BLaER1 (cell line): ENCODE measurements at regions not wholly inside any gene's neighbourhood (a gene's known extent, or its start where the extent isn't known, plus 50 kb on each side); places are given as distances from the start of the nearest gene placed in this dataset.

Experiments used
- H3K27ac ChIP-seq: shearing (Covaris generic); formaldehyde crosslinking; 2 replicates; pipeline ENCODE4 v1.8.1; 2022
- H3K27me3 ChIP-seq: shearing (Covaris generic); formaldehyde crosslinking; 2 replicates; pipeline ENCODE4 v1.8.1; 2022
- H3K36me3 ChIP-seq: shearing (Covaris generic); formaldehyde crosslinking; 2 replicates; pipeline ENCODE4 v1.8.1; 2022
- H3K4me1 ChIP-seq: shearing (Covaris generic); formaldehyde crosslinking; 2 replicates; pipeline ENCODE4 v1.8.1; 2022
- H3K4me2 ChIP-seq: shearing (Covaris generic); formaldehyde crosslinking; 2 replicates; pipeline ENCODE4 v1.8.1; 2022
- H3K4me3 ChIP-seq: shearing (Covaris generic); formaldehyde crosslinking; 2 replicates; pipeline ENCODE4 v1.8.1; 2022
- H3K9ac ChIP-seq: shearing (Covaris generic); formaldehyde crosslinking; 2 replicates; pipeline ENCODE4 v1.8.1; 2022
- H3K9me3 ChIP-seq: shearing (Covaris generic); formaldehyde crosslinking; 2 replicates; pipeline ENCODE4 v1.8.1; 2022
- H4K20me1 ChIP-seq: shearing (Covaris generic); formaldehyde crosslinking; 2 replicates; pipeline ENCODE4 v1.8.1; 2022
- Cebpa-rat ChIP-seq: shearing (Covaris generic); IDR thresholded peaks from 2 replicates; pipeline ENCODE4 v1.8.1; 2022

GRCh38 chr16:79911660-79912059 is 311.1 kb upstream of the MAF start:
- H3K27me3 ChIP-seq, result no peaks in the 10 kb centered on the region
- H3K9ac ChIP-seq, result no peak overlapping the region
- H3K4me1 ChIP-seq, result no peaks in the 10 kb centered on the region
- H3K36me3 ChIP-seq, result no peaks in the 10 kb centered on the region
- H3K4me3 ChIP-seq, result no peak overlapping the region
- no peak overlapping the region for H3K4me2 ChIP-seq
- H4K20me1 ChIP-seq, result no peaks in the 10 kb centered on the region
- no peak overlapping the region for H3K27ac ChIP-seq
- no peak for TF ChIP-seq Cebpa-rat
- H3K9me3 ChIP-seq, result no peaks in the 10 kb centered on the region

GRCh38 chr16:79909571-79909970 is 309.0 kb upstream of the MAF start:
- Histone ChIP-seq H3K27me3 (no peaks in the 10 kb centered on the region), H3K4me1 (no peaks in the 10 kb centered on the region), H3K36me3 (no peaks in the 10 kb centered on the region), H3K4me2 (no peak overlapping the region), H3K27ac (no peak overlapping the region), H4K20me1 (no peaks in the 10 kb centered on the region), H3K4me3 (no peak overlapping the region), H3K9ac (no peak overlapping the region), H3K9me3 (no peaks in the 10 kb centered on the region)
- TF ChIP-seq Cebpa-rat, result no peak

GRCh38 chr16:79903471-79903870 is 302.9 kb upstream of the MAF start:
- Histone ChIP-seq H4K20me1 (no peaks in the 10 kb centered on the region), H3K9me3 (no peaks in the 10 kb centered on the region)
- TF ChIP-seq Cebpa-rat, result no peak

GRCh38 chr16:79902351-79902750 is 301.8 kb upstream of the MAF start:
- no peaks in the 10 kb centered on the region for H3K4me1 ChIP-seq
- no peaks in the 10 kb centered on the region for H3K36me3 ChIP-seq
- no peak for TF ChIP-seq Cebpa-rat
- no peak overlapping the region for H3K9ac ChIP-seq
- H3K27me3 ChIP-seq, result no peaks in the 10 kb centered on the region
- H4K20me1 ChIP-seq, result no peaks in the 10 kb centered on the region
- H3K27ac ChIP-seq, result no peak overlapping the region
- H3K4me2 ChIP-seq, result no peak overlapping the region
- H3K4me3 ChIP-seq, result no peak overlapping the region
- no peaks in the 10 kb centered on the region for H3K9me3 ChIP-seq

More at GRCh38 chr16:79903471-79903870, 302.9 kb upstream of the MAF start:
- Histone ChIP-seq H3K4me1 (no peaks in the 10 kb centered on the region), H3K9ac (no peak overlapping the region), H3K4me2 (no peak overlapping the region), H3K36me3 (no peaks in the 10 kb centered on the region), H3K27me3 (no peaks in the 10 kb centered on the region), H3K4me3 (no peak overlapping the region), H3K27ac (no peak overlapping the region)

- Histone ChIP-seq H3K27me3 (0 out of 2 replicates have a peak, but pooled peaks cover 2% of the 10 kb centered on the region), H3K27ac (no peak overlapping the region), H3K9me3 (no peaks in the 10 kb centered on the region), H3K36me3 (no peaks in the 10 kb centered on the region), H3K4me3 (no peak overlapping the region), H3K9ac (no peak overlapping the region), H3K4me2 (no peak overlapping the region), H4K20me1 (no peaks in the 10 kb centered on the region), H3K4me1 (no peaks in the 10 kb centered on the region)
- TF ChIP-seq Cebpa-rat, result no peak
Measured at GRCh38 chr16:79901522-79901921, 301.0 kb upstream of the MAF start.

- no peak overlapping the region for H3K4me3 ChIP-seq
- no peak for TF ChIP-seq Cebpa-rat
- H3K4me1 ChIP-seq, result 0 out of 2 replicates have a peak, but pooled peaks cover 5% of the 10 kb centered on the region
- H3K9me3 ChIP-seq, result no peaks in the 10 kb centered on the region
- peaks cover 18% of the 10 kb centered on the region; the same call in 1 of the 2 replicates for H3K27me3 ChIP-seq
- H3K27ac ChIP-seq, result no peak overlapping the region
- no peak overlapping the region for H3K4me2 ChIP-seq
- H3K36me3 ChIP-seq, result no peaks in the 10 kb centered on the region
- no peaks in the 10 kb centered on the region for H4K20me1 ChIP-seq
- no peak overlapping the region for H3K9ac ChIP-seq
Measured at GRCh38 chr16:79899716-79900115, 299.2 kb upstream of the MAF start.

- Histone ChIP-seq H4K20me1 (no peaks in the 10 kb centered on the region), H3K4me2 (no peak overlapping the region), H3K9me3 (no peaks in the 10 kb centered on the region), H3K4me1 (0 out of 2 replicates have a peak, but pooled peaks cover 5% of the 10 kb centered on the region), H3K36me3 (no peaks in the 10 kb centered on the region), H3K9ac (no peak overlapping the region), H3K27ac (no peak overlapping the region), H3K27me3 (peaks cover 18% of the 10 kb centered on the region; the same call in 1 of the 2 replicates), H3K4me3 (no peak overlapping the region)
- TF ChIP-seq Cebpa-rat, result no peak
Measured at GRCh38 chr16:79899316-79899715, 298.8 kb upstream of the MAF start.

GRCh38 chr16:79898703-79899102 is 298.2 kb upstream of the MAF start:
- no peaks in the 10 kb centered on the region for H3K36me3 ChIP-seq
- H3K27ac ChIP-seq, result no peak overlapping the region
- no peak overlapping the region for H3K4me3 ChIP-seq
- TF ChIP-seq Cebpa-rat, result no peak
- H3K4me2 ChIP-seq, result no peak overlapping the region
- H3K9ac ChIP-seq, result no peak overlapping the region
- H3K9me3 ChIP-seq, result no peaks in the 10 kb centered on the region
- 0 out of 2 replicates have a peak, but pooled peaks cover 5% of the 10 kb centered on the region for H3K4me1 ChIP-seq
- H3K27me3 ChIP-seq, result peaks cover 18% of the 10 kb centered on the region; the same call in 1 of the 2 replicates
- H4K20me1 ChIP-seq, result no peaks in the 10 kb centered on the region

GRCh38 chr16:79897453-79898146 is 297.1 kb upstream of the MAF start:
- no peaks in the 10 kb centered on the region for H3K36me3 ChIP-seq
- H3K27ac ChIP-seq, result no peak overlapping the region
- 0 out of 2 replicates have a peak, but pooled peaks cover 5% of the 10 kb centered on the region for H3K4me1 ChIP-seq
- H3K9ac ChIP-seq, result no peak overlapping the region
- H4K20me1 ChIP-seq, result no peaks in the 10 kb centered on the region
- no peak for TF ChIP-seq Cebpa-rat
- no peak overlapping the region for H3K4me2 ChIP-seq
- H3K27me3 ChIP-seq, result peaks cover 18% of the 10 kb centered on the region; the same call in 1 of the 2 replicates
- H3K9me3 ChIP-seq, result no peaks in the 10 kb centered on the region
- H3K4me3 ChIP-seq, result no peak overlapping the region

GRCh38 chr16:79897104-79897452 is 296.5 kb upstream of the MAF start:
- Histone ChIP-seq H3K9ac (no peak overlapping the region), H3K9me3 (no peaks in the 10 kb centered on the region)
- no peak for TF ChIP-seq Cebpa-rat

More at GRCh38 chr16:79897104-79897452, 296.5 kb upstream of the MAF start:
- no peak overlapping the region for H3K4me2 ChIP-seq
- no peaks in the 10 kb centered on the region for H3K36me3 ChIP-seq
- H3K27me3 ChIP-seq, result peaks cover 18% of the 10 kb centered on the region; the same call in 1 of the 2 replicates
- H4K20me1 ChIP-seq, result no peaks in the 10 kb centered on the region
- H3K4me1 ChIP-seq, result 0 out of 2 replicates have a peak, but pooled peaks cover 5% of the 10 kb centered on the region
- H3K4me3 ChIP-seq, result no peak overlapping the region
- no peak overlapping the region for H3K27ac ChIP-seq
